ENCODE measurements at regions not wholly inside any gene's neighbourhood (a gene's known extent, or its start where the extent isn't known, plus 50 kb on each side); places are given as distances from the start of the nearest gene placed in this dataset.
A peak's percentile ranks its signal among the peaks of the same experiment; 100 is the strongest.

DNA sequence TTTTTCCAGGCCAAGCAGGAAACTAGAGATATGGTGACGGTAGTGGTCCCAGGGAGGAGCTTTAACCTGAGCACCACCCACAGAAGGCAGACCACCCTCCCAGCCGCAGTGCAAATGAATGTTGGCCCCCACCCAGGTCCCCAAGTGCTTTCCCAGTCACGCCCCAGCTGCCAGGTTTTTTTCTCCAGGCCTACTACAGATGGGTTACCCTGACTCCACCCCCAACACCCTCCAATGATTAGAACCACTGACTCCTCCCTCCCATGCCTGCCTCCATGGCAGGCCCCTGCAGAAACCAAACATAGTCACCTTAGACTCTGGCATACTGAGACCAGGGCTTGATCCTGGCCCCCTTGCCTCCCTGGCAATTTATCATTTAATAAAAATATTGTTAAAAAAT lies 58.7 kb upstream of the CHST1 start:
- no peaks in the 10 kb centered on the region for H3K36me3 ChIP-seq
- peaks cover 0 to 7% (median 0%) of the 10 kb centered on the region in 7 donors for H3K27me3 ChIP-seq
- ATAC-seq (peak in 1 of 8 donors; percentile 18), DNase-seq (no peak)
- TF ChIP-seq, protein P1, sequence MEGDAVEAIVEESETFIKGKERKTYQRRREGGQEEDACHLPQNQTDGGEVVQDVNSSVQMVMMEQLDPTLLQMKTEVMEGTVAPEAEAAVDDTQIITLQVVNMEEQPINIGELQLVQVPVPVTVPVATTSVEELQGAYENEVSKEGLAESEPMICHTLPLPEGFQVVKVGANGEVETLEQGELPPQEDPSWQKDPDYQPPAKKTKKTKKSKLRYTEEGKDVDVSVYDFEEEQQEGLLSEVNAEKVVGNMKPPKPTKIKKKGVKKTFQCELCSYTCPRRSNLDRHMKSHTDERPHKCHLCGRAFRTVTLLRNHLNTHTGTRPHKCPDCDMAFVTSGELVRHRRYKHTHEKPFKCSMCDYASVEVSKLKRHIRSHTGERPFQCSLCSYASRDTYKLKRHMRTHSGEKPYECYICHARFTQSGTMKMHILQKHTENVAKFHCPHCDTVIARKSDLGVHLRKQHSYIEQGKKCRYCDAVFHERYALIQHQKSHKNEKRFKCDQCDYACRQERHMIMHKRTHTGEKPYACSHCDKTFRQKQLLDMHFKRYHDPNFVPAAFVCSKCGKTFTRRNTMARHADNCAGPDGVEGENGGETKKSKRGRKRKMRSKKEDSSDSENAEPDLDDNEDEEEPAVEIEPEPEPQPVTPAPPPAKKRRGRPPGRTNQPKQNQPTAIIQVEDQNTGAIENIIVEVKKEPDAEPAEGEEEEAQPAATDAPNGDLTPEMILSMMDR (IDR thresholded peaks at IDR 0.05), result no peak
- no peak overlapping the region for H3K27ac ChIP-seq
- H3K9me3 ChIP-seq, result no peaks in the 10 kb centered on the region
- H3K4me1 ChIP-seq, result peaks cover 0 to 24% (median 0%) of the 10 kb centered on the region in 9 donors
- intact Hi-C loops (cut with DNase I), result no loop called here
- 36 to 42% methylated on average over 3 of the region's 3 CpGs for WGBS, 2 donors
- no peak overlapping the region for H3K4me3 ChIP-seq

DNA sequence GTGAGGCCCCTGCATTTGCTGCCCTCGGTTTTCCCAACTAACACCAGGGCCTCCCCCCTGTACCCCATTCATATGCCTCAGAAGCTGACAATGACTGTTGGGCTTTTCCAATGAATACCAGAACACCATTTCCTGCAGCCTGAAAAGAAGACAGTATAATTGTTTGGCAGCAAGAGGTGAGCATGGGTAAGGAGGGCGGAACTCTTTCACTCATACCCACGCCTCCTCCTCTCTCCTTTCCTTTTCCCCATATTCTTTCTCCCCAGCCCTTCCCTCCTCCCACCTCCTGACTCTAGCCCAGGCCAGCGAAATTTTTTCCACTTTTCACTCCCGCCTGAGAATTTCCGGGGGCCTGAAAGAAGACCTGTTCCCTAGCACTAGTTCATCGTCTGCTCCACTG lies 58.0 kb upstream of the CHST1 start:
- 75 to 77% methylated on average over 7 of the region's 7 CpGs for WGBS, 2 donors
- Histone ChIP-seq H3K27ac (no peak overlapping the region), H3K4me3 (no peak overlapping the region), H3K36me3 (no peaks in the 10 kb centered on the region), H3K27me3 (peaks cover 0 to 7% (median 0%) of the 10 kb centered on the region in 7 donors), H3K4me1 (peaks cover 0 to 24% (median 0%) of the 10 kb centered on the region in 9 donors), H3K9me3 (no peaks in the 10 kb centered on the region)
- DNase-seq, result no peak
- TF ChIP-seq, protein P1 (IDR thresholded peaks at IDR 0.05), result no peak
- ATAC-seq, result no peak
- intact Hi-C loops (cut with DNase I), result no loop called here

DNA sequence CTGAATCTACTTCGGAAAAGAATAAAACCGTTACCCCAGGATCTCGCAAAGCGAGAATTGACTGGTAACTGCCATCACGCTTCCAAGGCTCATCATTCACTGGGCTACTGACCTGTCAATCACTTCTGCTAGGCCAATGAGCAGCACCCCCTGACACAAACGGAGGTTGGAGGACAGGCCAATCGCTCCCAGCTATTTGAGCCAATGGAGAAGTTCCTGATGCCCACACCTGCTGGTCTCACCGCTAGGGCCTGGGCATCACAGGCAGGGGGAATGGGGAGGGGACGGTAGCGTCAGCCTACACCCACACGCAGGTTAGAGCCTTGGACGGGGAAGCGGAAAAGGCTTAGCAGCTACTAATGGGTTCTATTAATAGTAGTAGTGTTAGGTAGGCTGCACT lies 56.7 kb upstream of the CHST1 start:
- TF ChIP-seq, protein P1 (IDR thresholded peaks at IDR 0.05), result no peak
- no peak for ATAC-seq
- WGBS, 2 donors, result 90 to 93% methylated on average over 13 of the region's 13 CpGs
- Histone ChIP-seq H3K4me3 (no peak overlapping the region), H3K4me1 (peaks cover 0 to 24% (median 0%) of the 10 kb centered on the region in 9 donors), H3K9me3 (no peaks in the 10 kb centered on the region), H3K36me3 (no peaks in the 10 kb centered on the region), H3K27me3 (peaks cover 0 to 7% (median 0%) of the 10 kb centered on the region in 7 donors), H3K27ac (no peak overlapping the region)
- DNase-seq, result no peak
- intact Hi-C loops (cut with DNase I), result no loop called here

DNA sequence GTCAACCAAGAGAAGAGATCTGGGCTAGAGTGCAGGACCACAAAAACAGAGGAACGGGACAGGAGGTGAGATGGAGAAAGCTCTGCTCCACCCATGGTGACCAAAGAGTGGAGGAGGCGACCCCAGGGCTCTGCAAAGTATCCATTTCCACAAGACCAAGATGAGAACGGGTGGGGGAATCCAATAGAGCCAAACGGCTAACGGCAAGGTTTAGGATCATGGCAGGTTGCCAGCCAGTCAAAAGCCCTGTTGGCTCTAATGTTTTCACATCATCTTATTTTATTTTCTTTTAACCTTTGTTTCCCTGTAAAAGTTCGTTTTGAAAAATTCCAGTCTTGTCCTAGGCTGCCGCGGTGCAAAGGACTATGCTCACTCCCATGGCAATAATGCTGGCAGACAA lies 52.1 kb upstream of the CHST1 start:
- intact Hi-C loops (cut with DNase I), result no loop called here
- 84 to 87% methylated on average over 8 of the region's 8 CpGs for WGBS, 2 donors
- DNase-seq (no peak), ATAC-seq (no peak)
- H3K9me3 ChIP-seq, result no peaks in the 10 kb centered on the region
- TF ChIP-seq, protein P1 (IDR thresholded peaks at IDR 0.05), result no peak
- no peaks in the 10 kb centered on the region for H3K4me1 ChIP-seq
- peaks cover 0 to 8% (median 0%) of the 10 kb centered on the region in 7 donors for H3K27me3 ChIP-seq
- no peak overlapping the region for H3K4me3 ChIP-seq
- H3K36me3 ChIP-seq, result no peaks in the 10 kb centered on the region
- no peak overlapping the region for H3K27ac ChIP-seq

Measured in heart right ventricle (tissue), 16 donors.